AG04450 (cell line): ENCODE measurements at regions not wholly inside any gene's neighbourhood (a gene's known extent, or its start where the extent isn't known, plus 50 kb on each side); places are given as distances from the start of the nearest gene placed in this dataset.

Experiments used
- CTCF ChIA-PET: fragments of 300-600, 350-600 bp; formaldehyde crosslinking; extraction: SDS; loops from one replicate; lab custom pipeline; 2022; ENCODE audit warnings: antibody characterized with exemption, inconsistent platforms; lab: Charles Lee
- POLR2A ChIA-PET: fragments of 350-600 bp; formaldehyde crosslinking; extraction: SDS; loops from one replicate; lab custom pipeline; 2021; ENCODE audit warnings: antibody characterized with exemption, inconsistent platforms; lab: Yijun Ruan, JAX
- DNase-seq: peaks from one replicate; pipeline ENCODE4 v3.0.0-alpha.2; 2011; ENCODE audit warnings: low read depth, low spot score
- H3K27ac ChIP-seq: one replicate; pipeline ENCODE4 v1.5.1; 2012; ENCODE audit warnings: low read depth, low read length, control low read depth
- H3K27me3 ChIP-seq: one replicate; pipeline ENCODE4 v1.6.0; 2012; ENCODE audit warnings: low read length; ENCODE audit not compliant: control insufficient read depth, insufficient read depth
- H3K4me3 ChIP-seq: 2 replicates; pipeline ENCODE4 v1.5.1; 2011; ENCODE audit warnings: mild to moderate bottlenecking, low read depth, low read length, control low read depth
- H3K9me3 ChIP-seq: 2 replicates; pipeline ENCODE4 v1.5.1; 2012; ENCODE audit warnings: low read length; ENCODE audit not compliant: control insufficient read depth, insufficient read depth
- TF ChIP-seq, protein P1 (sequence below): IDR thresholded peaks from 2 replicates; pipeline ENCODE4 v1.5.1; 2011; ENCODE audit warnings: low read depth, low read length, control low read depth, inconsistent platforms

DNA sequence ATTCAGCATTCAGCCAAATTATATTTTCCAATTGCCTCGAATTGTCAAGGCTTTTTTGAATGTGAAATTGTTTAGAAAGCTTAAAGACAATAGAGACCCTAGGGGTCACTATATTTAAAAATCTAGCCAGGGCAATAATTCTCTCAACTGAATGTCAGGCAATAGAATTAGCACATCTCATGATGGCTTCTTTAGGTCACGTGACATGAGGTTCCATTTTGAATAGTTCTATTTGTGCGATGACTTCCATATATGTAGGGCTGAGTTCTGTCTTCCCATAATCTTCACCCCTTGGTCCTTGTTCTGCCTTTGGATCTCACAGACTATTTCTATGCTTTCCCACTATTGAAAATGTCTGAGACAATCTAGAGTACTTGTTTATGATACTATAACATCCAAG lies 527.7 kb upstream of the KIRREL3 start:
- Histone ChIP-seq H3K4me3 (no peak overlapping the region), H3K27me3 (no peaks in the 10 kb centered on the region), H3K9me3 (no peaks in the 10 kb centered on the region), H3K27ac (no peak overlapping the region)
- DNase-seq, result no peak
- CTCF ChIA-PET, result no interaction called here
- TF ChIP-seq, protein P1, sequence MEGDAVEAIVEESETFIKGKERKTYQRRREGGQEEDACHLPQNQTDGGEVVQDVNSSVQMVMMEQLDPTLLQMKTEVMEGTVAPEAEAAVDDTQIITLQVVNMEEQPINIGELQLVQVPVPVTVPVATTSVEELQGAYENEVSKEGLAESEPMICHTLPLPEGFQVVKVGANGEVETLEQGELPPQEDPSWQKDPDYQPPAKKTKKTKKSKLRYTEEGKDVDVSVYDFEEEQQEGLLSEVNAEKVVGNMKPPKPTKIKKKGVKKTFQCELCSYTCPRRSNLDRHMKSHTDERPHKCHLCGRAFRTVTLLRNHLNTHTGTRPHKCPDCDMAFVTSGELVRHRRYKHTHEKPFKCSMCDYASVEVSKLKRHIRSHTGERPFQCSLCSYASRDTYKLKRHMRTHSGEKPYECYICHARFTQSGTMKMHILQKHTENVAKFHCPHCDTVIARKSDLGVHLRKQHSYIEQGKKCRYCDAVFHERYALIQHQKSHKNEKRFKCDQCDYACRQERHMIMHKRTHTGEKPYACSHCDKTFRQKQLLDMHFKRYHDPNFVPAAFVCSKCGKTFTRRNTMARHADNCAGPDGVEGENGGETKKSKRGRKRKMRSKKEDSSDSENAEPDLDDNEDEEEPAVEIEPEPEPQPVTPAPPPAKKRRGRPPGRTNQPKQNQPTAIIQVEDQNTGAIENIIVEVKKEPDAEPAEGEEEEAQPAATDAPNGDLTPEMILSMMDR, result no peak
- POLR2A ChIA-PET, result no interaction called here

- no peak overlapping the region for H3K4me3 ChIP-seq
- TF ChIP-seq, protein P1, result no peak
- ChIA-PET CTCF (no interaction called here), POLR2A (no interaction called here)
- H3K9me3 ChIP-seq, result no peaks in the 10 kb centered on the region
- DNase-seq, result no peak
- no peaks in the 10 kb centered on the region for H3K27me3 ChIP-seq
- H3K27ac ChIP-seq, result no peak overlapping the region
These were observed 524.0 kb upstream of the KIRREL3 start for GRCh38 chr11:127524618-127525017.

DNA sequence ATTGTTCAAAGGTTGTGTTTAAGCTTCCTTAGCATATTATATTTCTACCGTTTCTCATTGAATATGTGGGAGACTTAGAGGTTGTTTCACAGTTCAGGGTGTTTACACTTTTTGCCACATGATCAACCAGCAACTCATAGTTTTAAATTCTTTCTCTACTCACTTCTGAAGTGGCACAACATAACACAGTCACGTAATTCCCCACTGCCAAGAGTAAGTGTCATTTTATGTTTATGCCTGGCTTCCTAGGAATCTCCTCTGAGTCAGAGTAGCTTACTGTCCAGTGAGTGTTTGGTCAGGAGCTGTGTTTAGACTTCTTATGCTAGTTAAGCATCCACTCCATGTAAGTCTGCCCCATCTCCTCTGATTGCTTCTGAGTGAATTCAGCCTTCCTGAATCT lies 520.8 kb upstream of the KIRREL3 start:
- ChIA-PET POLR2A (no interaction called here), CTCF (interaction anchor here (0.6 kb wide), 1 partner anchor 239 kb away, joined by 6 read pairs; no protein-coding TSS in a partner anchor)
- no peak overlapping the region for H3K4me3 ChIP-seq
- no peak overlapping the region for H3K27ac ChIP-seq
- TF ChIP-seq, protein P1, result no peak
- no peaks in the 10 kb centered on the region for H3K9me3 ChIP-seq
- no peaks in the 10 kb centered on the region for H3K27me3 ChIP-seq
- DNase-seq, result peak; percentile 16

- no peak overlapping the region for H3K4me3 ChIP-seq
- H3K27ac ChIP-seq, result no peak overlapping the region
- no peak for DNase-seq
- ChIA-PET CTCF (no interaction called here), POLR2A (no interaction called here)
- H3K9me3 ChIP-seq, result no peaks in the 10 kb centered on the region
- TF ChIP-seq, protein P1, result no peak
- no peaks in the 10 kb centered on the region for H3K27me3 ChIP-seq
These were observed 507.3 kb upstream of the KIRREL3 start for GRCh38 chr11:127507851-127508250.

DNA sequence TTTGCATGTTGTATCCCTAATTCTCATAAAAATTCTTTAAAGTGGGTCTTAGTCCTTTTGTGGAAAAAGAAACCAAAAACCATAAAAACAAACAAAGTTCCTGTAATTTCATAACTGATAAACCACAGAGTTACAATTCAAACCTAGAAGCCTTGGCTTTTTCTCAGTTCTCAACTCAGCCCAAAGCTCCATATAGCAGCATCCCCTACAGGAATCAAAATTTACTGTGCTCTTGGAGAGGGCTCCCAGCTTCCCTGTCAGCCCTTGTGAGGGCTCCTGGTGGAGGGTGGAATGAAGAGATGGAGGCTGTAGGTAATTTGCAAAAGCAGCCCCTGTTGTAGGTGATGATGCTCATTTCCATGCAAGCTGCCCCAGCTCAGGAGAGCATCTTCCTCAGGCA lies 506.1 kb upstream of the KIRREL3 start:
- DNase-seq, result no peak
- TF ChIP-seq, protein P1, result no peak
- POLR2A ChIA-PET, result no interaction called here
- Histone ChIP-seq H3K27me3 (no peaks in the 10 kb centered on the region), H3K9me3 (no peaks in the 10 kb centered on the region), H3K27ac (no peak overlapping the region), H3K4me3 (no peak overlapping the region)
- CTCF ChIA-PET, result no interaction called here
